AG04450 (cell line): ENCODE measurements at regions not wholly inside any gene's neighbourhood (a gene's known extent, or its start where the extent isn't known, plus 50 kb on each side); places are given as distances from the start of the nearest gene placed in this dataset.

ENCODE experiments used
- CTCF ChIA-PET: fragments of 300-600, 350-600 bp; formaldehyde crosslinking; extraction: SDS; loops from one replicate; lab custom pipeline; 2022; ENCODE audit warnings: antibody characterized with exemption, inconsistent platforms; lab: Charles Lee
- POLR2A ChIA-PET: fragments of 350-600 bp; formaldehyde crosslinking; extraction: SDS; loops from one replicate; lab custom pipeline; 2021; ENCODE audit warnings: antibody characterized with exemption, inconsistent platforms; lab: Yijun Ruan, JAX
- DNase-seq: peaks from one replicate; pipeline ENCODE4 v3.0.0-alpha.2; 2011; ENCODE audit warnings: low read depth, low spot score
- H3K27ac ChIP-seq: one replicate; pipeline ENCODE4 v1.5.1; 2012; ENCODE audit warnings: low read depth, low read length, control low read depth
- H3K27me3 ChIP-seq: one replicate; pipeline ENCODE4 v1.6.0; 2012; ENCODE audit warnings: low read length; ENCODE audit not compliant: control insufficient read depth, insufficient read depth
- H3K4me3 ChIP-seq: 2 replicates; pipeline ENCODE4 v1.5.1; 2011; ENCODE audit warnings: mild to moderate bottlenecking, low read depth, low read length, control low read depth
- H3K9me3 ChIP-seq: 2 replicates; pipeline ENCODE4 v1.5.1; 2012; ENCODE audit warnings: low read length; ENCODE audit not compliant: control insufficient read depth, insufficient read depth
- CTCF ChIP-seq: IDR thresholded peaks from 2 replicates; pipeline ENCODE4 v1.5.1; 2011; ENCODE audit warnings: low read depth, low read length, control low read depth, inconsistent platforms

GRCh38 chr14:61972711-61973110, 210.5 kb downstream of the SNAPC1 start:
- no peak for DNase-seq
- ChIA-PET POLR2A (no interaction called here), CTCF (no interaction called here)
- TF ChIP-seq CTCF, result no peak
- H3K27me3 ChIP-seq, result no peaks in the 10 kb centered on the region
- H3K27ac ChIP-seq, result no peak overlapping the region
- no peak overlapping the region for H3K4me3 ChIP-seq
- peaks cover 8% of the 10 kb centered on the region; the same call in 1 of the 2 replicates for H3K9me3 ChIP-seq

- ChIA-PET CTCF (interaction anchor here (1.1 kb wide), 1 partner anchor 153 kb away, joined by 3 read pairs; no protein-coding TSS in a partner anchor), POLR2A (interaction anchor here (1.4 kb wide), 1 partner anchor 9 kb away, joined by 9 read pairs; no protein-coding TSS in a partner anchor)
- Histone ChIP-seq H3K4me3 (no peak overlapping the region), H3K27me3 (no peaks in the 10 kb centered on the region), H3K9me3 (peaks cover 8% of the 10 kb centered on the region; the same call in 1 of the 2 replicates), H3K27ac (peak overlapping the region; percentile 82)
- peak; percentile 58 for DNase-seq
- TF ChIP-seq CTCF, result no peak
Observed at GRCh38 chr14:61973981-61974380, 211.8 kb downstream of the SNAPC1 start.

DNA sequence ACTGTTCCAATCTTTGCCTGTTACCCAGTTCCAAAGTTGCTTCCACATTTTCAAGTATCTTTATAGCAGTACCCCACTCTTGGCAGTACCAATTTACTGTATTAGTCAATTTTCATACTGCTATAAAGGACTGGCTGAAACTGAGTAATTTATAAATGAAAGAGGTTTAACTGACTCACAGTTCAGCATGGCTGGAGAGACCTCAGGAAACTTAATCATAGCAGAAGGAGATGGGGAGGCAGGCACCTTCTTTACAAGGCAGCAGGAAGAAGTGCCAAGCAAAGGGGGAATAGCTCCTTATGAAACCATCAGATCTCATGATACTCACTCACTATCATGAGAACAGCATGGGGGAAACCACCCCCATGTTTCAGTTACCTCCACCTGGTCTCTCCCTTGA, 215.0 kb downstream of the SNAPC1 start:
- Histone ChIP-seq H3K27ac (no peak overlapping the region), H3K4me3 (no peak overlapping the region), H3K27me3 (no peaks in the 10 kb centered on the region), H3K9me3 (peaks cover 8% of the 10 kb centered on the region; the same call in 1 of the 2 replicates)
- no peak for TF ChIP-seq CTCF
- ChIA-PET CTCF (interaction anchor here (0.6 kb wide), 1 partner anchor 140 kb away, joined by 4 read pairs; no protein-coding TSS in a partner anchor), POLR2A (no interaction called here)
- DNase-seq, result no peak

DNA sequence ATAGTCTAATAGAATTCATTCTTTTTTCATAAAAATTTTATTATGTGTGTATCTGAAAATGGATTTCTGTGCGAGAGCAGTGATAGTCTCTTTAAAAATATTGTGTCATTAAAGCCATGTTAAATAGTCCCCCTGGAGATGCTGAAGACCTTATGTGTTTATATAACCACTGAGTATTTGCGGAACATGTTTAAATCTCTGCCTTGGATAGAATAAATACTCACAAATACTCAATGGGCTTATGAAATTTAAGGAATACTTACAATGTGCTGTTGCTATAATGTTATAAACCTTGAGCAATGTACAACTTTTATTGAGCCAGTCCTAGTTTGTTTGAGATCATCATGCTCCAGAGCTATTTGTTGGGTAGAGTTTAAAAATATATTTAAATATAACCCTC, 226.0 kb downstream of the SNAPC1 start:
- POLR2A ChIA-PET, result no interaction called here
- Histone ChIP-seq H3K4me3 (no peak overlapping the region), H3K9me3 (no peaks in the 10 kb centered on the region), H3K27me3 (no peaks in the 10 kb centered on the region), H3K27ac (no peak overlapping the region)
- no peak for TF ChIP-seq CTCF
- CTCF ChIA-PET, result no interaction called here
- DNase-seq, result no peak

GRCh38 chr14:61992139-61992538, 229.9 kb downstream of the SNAPC1 start:
- ChIA-PET CTCF (no interaction called here), POLR2A (no interaction called here)
- no peak overlapping the region for H3K27ac ChIP-seq

More at GRCh38 chr14:61992139-61992538, 229.9 kb downstream of the SNAPC1 start:
- no peak for DNase-seq
- Histone ChIP-seq H3K27me3 (no peaks in the 10 kb centered on the region), H3K4me3 (no peak overlapping the region), H3K9me3 (no peaks in the 10 kb centered on the region)
- TF ChIP-seq CTCF, result no peak
